ENCODE measurements at regions not wholly inside any gene's neighbourhood (a gene's known extent, or its start where the extent isn't known, plus 50 kb on each side); places are given as distances from the start of the nearest gene placed in this dataset.

DNA sequence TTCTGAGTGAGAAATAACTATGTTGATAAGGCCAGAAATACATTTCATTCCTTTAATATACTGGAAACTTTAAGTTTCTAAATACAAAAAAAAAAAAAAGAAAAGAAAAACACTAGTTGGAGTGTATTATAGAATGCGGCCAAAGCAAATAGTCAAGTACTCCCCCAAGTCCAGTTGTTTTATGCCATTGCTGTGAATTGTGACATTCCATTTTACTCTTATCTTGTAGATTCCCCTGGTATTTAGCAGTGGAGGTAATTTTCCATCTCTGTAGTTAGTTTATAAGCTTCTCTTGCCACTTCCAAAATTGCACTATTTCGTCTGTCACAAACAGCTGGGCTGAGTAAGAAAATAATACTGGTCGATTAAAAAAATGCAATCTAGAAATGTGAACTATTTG is 426.0 kb downstream of the PCDH18 start:
- DNase-seq: no peak
- H3K4me3 ChIP-seq (ENCODE audit: low read depth, low read length): no peak overlapping the region
- H3K4me1 ChIP-seq: no peaks in the 10 kb centered on the region
- H3K27me3 ChIP-seq: no peaks in the 10 kb centered on the region
- H3K9me3 ChIP-seq: no peaks in the 10 kb centered on the region
- no peaks in the 10 kb centered on the region for H3K36me3 ChIP-seq
- TF ChIP-seq, protein P1, sequence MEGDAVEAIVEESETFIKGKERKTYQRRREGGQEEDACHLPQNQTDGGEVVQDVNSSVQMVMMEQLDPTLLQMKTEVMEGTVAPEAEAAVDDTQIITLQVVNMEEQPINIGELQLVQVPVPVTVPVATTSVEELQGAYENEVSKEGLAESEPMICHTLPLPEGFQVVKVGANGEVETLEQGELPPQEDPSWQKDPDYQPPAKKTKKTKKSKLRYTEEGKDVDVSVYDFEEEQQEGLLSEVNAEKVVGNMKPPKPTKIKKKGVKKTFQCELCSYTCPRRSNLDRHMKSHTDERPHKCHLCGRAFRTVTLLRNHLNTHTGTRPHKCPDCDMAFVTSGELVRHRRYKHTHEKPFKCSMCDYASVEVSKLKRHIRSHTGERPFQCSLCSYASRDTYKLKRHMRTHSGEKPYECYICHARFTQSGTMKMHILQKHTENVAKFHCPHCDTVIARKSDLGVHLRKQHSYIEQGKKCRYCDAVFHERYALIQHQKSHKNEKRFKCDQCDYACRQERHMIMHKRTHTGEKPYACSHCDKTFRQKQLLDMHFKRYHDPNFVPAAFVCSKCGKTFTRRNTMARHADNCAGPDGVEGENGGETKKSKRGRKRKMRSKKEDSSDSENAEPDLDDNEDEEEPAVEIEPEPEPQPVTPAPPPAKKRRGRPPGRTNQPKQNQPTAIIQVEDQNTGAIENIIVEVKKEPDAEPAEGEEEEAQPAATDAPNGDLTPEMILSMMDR (IDR thresholded peaks at IDR 0.05; ENCODE audit: low read depth, low read length): no peak

DNA sequence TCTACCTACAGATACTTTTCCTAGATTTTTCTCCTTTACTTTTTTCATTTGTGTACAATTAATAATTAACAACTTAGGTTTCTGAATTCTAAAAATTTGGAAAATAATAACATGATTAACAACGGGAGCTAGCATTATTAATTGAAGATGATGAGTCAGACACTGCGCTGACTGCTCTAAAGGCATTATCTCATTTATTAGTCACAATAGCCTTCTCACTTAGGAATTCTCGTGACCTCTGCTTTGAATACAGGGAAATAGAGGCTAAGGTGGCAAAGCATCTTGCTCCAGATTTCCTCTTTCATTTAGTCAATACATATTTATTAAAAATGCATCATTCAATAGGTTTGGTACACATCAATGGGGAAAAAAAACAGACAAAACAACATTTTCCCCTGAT is 441.3 kb downstream of the PCDH18 start:
- H3K4me1 ChIP-seq: no peaks in the 10 kb centered on the region
- TF ChIP-seq, protein P1 (IDR thresholded peaks at IDR 0.05; ENCODE audit: low read depth, low read length): no peak
- DNase-seq: no peak

DNA sequence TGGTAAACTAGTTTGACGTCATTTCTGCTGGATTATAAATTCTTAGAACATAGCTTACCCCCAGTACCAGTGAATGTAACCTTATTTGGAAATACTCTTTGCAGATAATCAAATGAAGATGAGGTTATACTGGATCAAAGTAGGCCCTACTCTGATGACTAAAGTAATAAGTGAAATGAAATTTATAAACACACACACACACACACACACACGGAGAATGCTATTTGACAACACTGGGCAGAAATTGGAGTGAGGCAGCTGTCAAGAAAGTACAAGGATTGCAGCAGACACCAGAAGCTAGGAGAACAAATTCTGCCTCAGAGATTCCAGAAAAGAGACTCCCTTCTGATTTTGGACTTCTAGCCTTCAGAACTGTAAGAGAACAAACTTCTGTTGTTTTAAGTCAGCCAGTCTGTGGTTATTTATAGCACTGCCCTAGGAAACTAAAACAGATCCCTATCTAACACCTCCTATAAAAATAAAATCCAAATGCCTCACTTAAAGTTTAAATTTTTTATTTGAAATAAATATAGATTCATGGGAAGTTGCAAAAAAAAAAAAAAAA is 448.6 kb downstream of the PCDH18 start:
- DNase-seq: no peak
- Histone ChIP-seq H3K9me3 (no peaks in the 10 kb centered on the region), H3K36me3 (no peaks in the 10 kb centered on the region), H3K4me1 (no peaks in the 10 kb centered on the region), H3K4me3 (ENCODE audit: low read depth, low read length) (no peak overlapping the region), H3K27me3 (no peaks in the 10 kb centered on the region)
- TF ChIP-seq, protein P1 (IDR thresholded peaks at IDR 0.05; ENCODE audit: low read depth, low read length): no peak

More for the DNA sequence above, 441.3 kb downstream of the PCDH18 start:
- H3K4me3 ChIP-seq (ENCODE audit: low read depth, low read length): no peak overlapping the region
- H3K27me3 ChIP-seq: no peaks in the 10 kb centered on the region
- H3K9me3 ChIP-seq: no peaks in the 10 kb centered on the region
- no peaks in the 10 kb centered on the region for H3K36me3 ChIP-seq

DNA sequence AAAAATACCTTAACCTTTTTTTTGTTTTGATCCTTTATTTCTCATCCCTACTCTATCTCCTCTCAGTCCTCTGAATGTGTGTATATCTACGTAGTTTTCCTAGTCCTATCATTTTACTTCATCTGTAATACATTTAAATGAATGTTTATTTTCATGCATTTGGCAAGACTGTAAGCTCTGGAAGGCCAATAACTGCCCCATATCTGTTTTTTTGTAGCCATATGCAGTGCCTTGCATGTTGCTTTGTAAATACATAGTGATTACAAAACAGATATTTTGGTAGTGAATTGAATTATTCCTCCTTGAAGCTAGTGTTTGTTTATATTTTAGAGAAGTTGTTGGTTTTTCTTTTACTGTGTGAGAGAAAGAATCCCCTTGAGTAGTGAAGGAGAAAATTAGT is 450.2 kb downstream of the PCDH18 start:
- no peak overlapping the region for H3K4me3 ChIP-seq (ENCODE audit: low read depth, low read length)
- no peaks in the 10 kb centered on the region for H3K27me3 ChIP-seq
- TF ChIP-seq, protein P1 (IDR thresholded peaks at IDR 0.05; ENCODE audit: low read depth, low read length): no peak
- no peaks in the 10 kb centered on the region for H3K9me3 ChIP-seq
- no peaks in the 10 kb centered on the region for H3K4me1 ChIP-seq
- DNase-seq: no peak
- no peaks in the 10 kb centered on the region for H3K36me3 ChIP-seq

DNA sequence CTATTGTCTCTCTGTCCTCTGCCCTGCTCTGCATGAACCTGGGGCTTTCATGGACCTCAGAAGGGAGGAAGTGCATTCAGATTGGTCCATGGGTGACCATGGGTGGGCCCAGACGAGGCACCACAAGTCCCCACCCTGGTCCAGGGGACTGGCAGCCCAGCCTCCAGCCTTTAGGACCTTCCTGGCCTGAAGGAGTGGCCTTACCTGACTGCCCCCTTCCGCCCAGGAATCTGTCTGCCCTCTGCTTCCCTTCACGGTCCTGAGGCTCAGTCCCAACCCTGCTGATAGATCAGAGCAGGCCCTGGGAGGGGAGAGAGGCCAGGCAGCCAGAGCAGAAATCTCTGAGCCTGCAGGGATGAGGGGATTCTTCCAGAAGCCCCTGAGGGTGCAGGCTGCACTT is 455.4 kb downstream of the PCDH18 start:
- Histone ChIP-seq H3K4me3 (ENCODE audit: low read depth, low read length) (no peak overlapping the region), H3K27me3 (no peaks in the 10 kb centered on the region), H3K4me1 (no peaks in the 10 kb centered on the region), H3K9me3 (no peaks in the 10 kb centered on the region), H3K36me3 (no peaks in the 10 kb centered on the region)
- TF ChIP-seq, protein P1 (IDR thresholded peaks at IDR 0.05; ENCODE audit: low read depth, low read length): no peak
- DNase-seq: no peak

DNA sequence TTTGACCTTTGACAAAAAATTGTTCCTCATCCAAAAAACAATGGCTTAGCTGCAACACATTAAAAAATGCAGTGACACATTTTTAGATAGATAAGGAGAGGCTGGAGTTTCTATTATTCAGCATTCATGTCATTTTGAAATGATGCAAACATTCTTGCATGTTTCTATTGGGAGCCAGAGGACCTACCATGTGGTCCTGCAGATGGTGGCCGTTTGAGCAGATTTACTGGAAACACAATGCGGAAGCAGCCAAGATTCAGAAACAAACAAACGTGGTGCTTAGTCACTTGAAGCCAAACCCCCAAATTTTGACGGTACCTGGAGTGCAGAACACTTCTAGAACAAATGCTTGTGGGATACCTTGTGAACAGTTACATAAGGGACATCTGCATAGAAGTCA is 456.7 kb downstream of the PCDH18 start:
- H3K9me3 ChIP-seq: no peaks in the 10 kb centered on the region
- DNase-seq: no peak
- H3K4me1 ChIP-seq: no peaks in the 10 kb centered on the region
- no peaks in the 10 kb centered on the region for H3K27me3 ChIP-seq
- no peak overlapping the region for H3K4me3 ChIP-seq (ENCODE audit: low read depth, low read length)
- TF ChIP-seq, protein P1 (IDR thresholded peaks at IDR 0.05; ENCODE audit: low read depth, low read length): no peak
- H3K36me3 ChIP-seq: no peaks in the 10 kb centered on the region

Measured in BE2C (cell line).